ENCODE measurements at regions not wholly inside any gene's neighbourhood (a gene's known extent, or its start where the extent isn't known, plus 50 kb on each side); places are given as distances from the start of the nearest gene placed in this dataset.

- Histone ChIP-seq H3K27me3 (replicated peaks) (no peaks in the 10 kb centered on the region), H3K4me3 (ENCODE audit: low read depth, low read length) (no peak overlapping the region), H3K27ac (no peak overlapping the region), H3K36me3 (replicated peaks) (no peaks in the 10 kb centered on the region)
- in situ Hi-C loops (cut with HindIII; ENCODE audit: low pct_ligation_motif_present, low sequenced_read_pairs): no loop called here
- TF ChIP-seq CTCF (IDR thresholded peaks at IDR 0.05; ENCODE audit: low read depth, low read length, missing control alignments): no peak
- no peak for DNase-seq
Observed at GRCh38 chr5:2892466-2893000, 141.1 kb upstream of the IRX2 start.

GRCh38 chr5:2891781-2892180, 140.3 kb upstream of the IRX2 start:
- DNase-seq: no peak
- Histone ChIP-seq H3K4me3 (ENCODE audit: low read depth, low read length) (no peak overlapping the region), H3K36me3 (replicated peaks) (no peaks in the 10 kb centered on the region), H3K27ac (no peak overlapping the region), H3K27me3 (replicated peaks) (no peaks in the 10 kb centered on the region)
- no peak for TF ChIP-seq CTCF (IDR thresholded peaks at IDR 0.05; ENCODE audit: low read depth, low read length, missing control alignments)
- in situ Hi-C loops (cut with HindIII; ENCODE audit: low pct_ligation_motif_present, low sequenced_read_pairs): no loop called here

- Histone ChIP-seq H3K4me3 (ENCODE audit: low read depth, low read length) (no peak overlapping the region), H3K27ac (no peak overlapping the region), H3K36me3 (replicated peaks) (no peaks in the 10 kb centered on the region), H3K27me3 (replicated peaks) (no peaks in the 10 kb centered on the region)
- in situ Hi-C loops (cut with HindIII; ENCODE audit: low pct_ligation_motif_present, low sequenced_read_pairs): no loop called here
- TF ChIP-seq CTCF (IDR thresholded peaks at IDR 0.05; ENCODE audit: low read depth, low read length, missing control alignments): no peak
- no peak for DNase-seq
Observed at GRCh38 chr5:2890011-2890410, 138.5 kb upstream of the IRX2 start.

- no peak for TF ChIP-seq CTCF (IDR thresholded peaks at IDR 0.05; ENCODE audit: low read depth, low read length, missing control alignments)
- in situ Hi-C loops (cut with HindIII; ENCODE audit: low pct_ligation_motif_present, low sequenced_read_pairs): no loop called here
Observed at GRCh38 chr5:2888520-2889060, 137.1 kb upstream of the IRX2 start.

GRCh38 chr5:2887481-2888348, 136.2 kb upstream of the IRX2 start:
- Histone ChIP-seq H3K27ac (no peak overlapping the region), H3K27me3 (replicated peaks) (no peaks in the 10 kb centered on the region), H3K4me3 (ENCODE audit: low read depth, low read length) (no peak overlapping the region), H3K36me3 (replicated peaks) (no peaks in the 10 kb centered on the region)
- in situ Hi-C loops (cut with HindIII; ENCODE audit: low pct_ligation_motif_present, low sequenced_read_pairs): no loop called here
- DNase-seq: no peak
- no peak for TF ChIP-seq CTCF (IDR thresholded peaks at IDR 0.05; ENCODE audit: low read depth, low read length, missing control alignments)

More at GRCh38 chr5:2888520-2889060, 137.1 kb upstream of the IRX2 start:
- Histone ChIP-seq H3K27ac (no peak overlapping the region), H3K4me3 (ENCODE audit: low read depth, low read length) (no peak overlapping the region), H3K36me3 (replicated peaks) (no peaks in the 10 kb centered on the region), H3K27me3 (replicated peaks) (no peaks in the 10 kb centered on the region)
- no peak for DNase-seq
